ENCODE measurements at regions not wholly inside any gene's neighbourhood (a gene's known extent, or its start where the extent isn't known, plus 50 kb on each side); places are given as distances from the start of the nearest gene placed in this dataset.

- no peak for TF ChIP-seq CTCF (IDR thresholded peaks at IDR 0.05)
- no peak for TF ChIP-seq POLR2A (IDR thresholded peaks at IDR 0.05)
These were observed 550.7 kb downstream of the ETS1 start for GRCh38 chr11:128036556-128037093.
